Heart right ventricle (tissue), 16 donors: ENCODE measurements at regions not wholly inside any gene's neighbourhood (a gene's known extent, or its start where the extent isn't known, plus 50 kb on each side); places are given as distances from the start of the nearest gene placed in this dataset.

ENCODE experiments used
- ATAC-seq, 8 donors: fragments of 200-7000 bp; cut with Tn5 transposase; one replicate each; pipeline ENCODE4 v1.9.1; 2020; ENCODE audit warnings: mild to moderate bottlenecking in 8 of 8, moderate library complexity in 8 of 8, moderate number of reproducible peaks in 1 of 8
- DNase-seq, 2 donors: peaks; one replicate each; pipeline ENCODE4 v3.0.0-alpha.2; 2020
- H3K27ac ChIP-seq, 10 donors: fragments of 200-600 bp; sonication (generic) in 2 of 10; one replicate each; pipeline versions ENCODE4 v1.5.0 to v1.8.0; 2020 to 2022; ENCODE audit warnings: mild to moderate bottlenecking in 3 of 10
- H3K27me3 ChIP-seq, 7 donors: fragments of 200-600 bp; one replicate each; pipeline ENCODE4 v1.8.0; 2021 to 2022; ENCODE audit warnings: mild to moderate bottlenecking in 2 of 7
- H3K36me3 ChIP-seq, 9 donors: fragments of 200-600 bp; sonication (generic) in 1 of 9; one replicate each; pipeline versions ENCODE4 v1.5.0 to v1.8.0; 2020 to 2022; ENCODE audit warnings: mild to moderate bottlenecking in 2 of 9
- H3K4me1 ChIP-seq, 9 donors: fragments of 200-600 bp; sonication (generic) in 1 of 9; one replicate each; pipeline versions ENCODE4 v1.5.0 to v1.8.0; 2020 to 2022; ENCODE audit warnings: mild to moderate bottlenecking in 4 of 9
- H3K4me3 ChIP-seq, 10 donors: fragments of 200-600 bp; sonication (generic) in 2 of 10; one replicate each; pipeline versions ENCODE4 v1.5.0 to v1.8.0; 2020 to 2022; ENCODE audit warnings: mild to moderate bottlenecking in 7 of 10, moderate library complexity in 2 of 10
- H3K9me3 ChIP-seq, 11 donors: fragments of 200-600 bp in 10 of 11; sonication (generic) in 2 of 11; one replicate each; pipeline versions ENCODE4 v1.5.0 to v1.8.0; 2013 to 2022; ENCODE audit warnings: mild to moderate bottlenecking in 2 of 11, control low read depth in 1 of 11, moderate library complexity in 1 of 11
- CTCF ChIP-seq, 9 donors: fragments of 200-600 bp; sonication (generic) in 2 of 9; IDR thresholded peaks; one replicate each; pipeline versions ENCODE4 v1.5.0 to v1.8.0; 2021 to 2022; ENCODE audit warnings: antibody characterized with exemption in 9 of 9, mild to moderate bottlenecking in 5 of 9, moderate library complexity in 1 of 9
- WGBS, 2 donors: extraction: QIAGEN DNeasy Blood & Tissue Kit; methylation state at CpG; one replicate each; pipeline ENCODE4 v1.1.7; 2013; ENCODE audit warnings: inconsistent platforms in 1 of 2; 5-methylcytosine and 5-hydroxymethylcytosine counted together
- intact Hi-C, 10 donors: fragments of 100-400 bp; cut with DNase I; formaldehyde crosslinking; loops; one replicate each; pipeline versions ENCODE4 v1.11.1 to v1.14.2; 2022
- donor health status: Arrhythmogenic right ventricular cardiomyopathy.
- donor health status: ischemic (EF 13 %, LVEDD 7.1; RV severe dilation, severe dysfunction).
- donor health status: healthy with polysubstance abuse.
- donor health status: DM: no; HTN: yes; CAD: no.
- donor health status: DM: no; HTN: no; CAD: no.
- donor health status: ischemic (EF 25% LVEDD 6.9; RV normal size, moderate dysfunction).
- donor health status: ischemic (EF 25% LVEDD 5.7; RV mildly dilated, moderate dysfunction).
- donor health status: healthy.
- donor health status: DM: yes; HTN: yes; CAD: no.
- donor health status: Ischemic cardiomyopathy.
- donor health status: ischemic (EF 35%, LVEDD 5.7; RV mildly dilated, moderate dysfunction).
- donor health status: nonischemic (EF 11% LVEDD 7.7; RV severe dilation, severe dysfunction).
- donor health status: DM: yes; HTN: yes; CAD: no.
- donor health status: PGD.
- donor health status: ischemic (EF 29% LVEDD 5.4; RV normal size, mild dysfunction).
- donor health status: nonischemic (EF 23%, LVEDD 6.1; RV moderate dilation, normal function).

- TF ChIP-seq CTCF (IDR thresholded peaks at IDR 0.05): no peak
- intact Hi-C loops: no loop called here
Observed at GRCh38 chr5:135106136-135106535, 72.1 kb upstream of the PITX1 start.

GRCh38 chr5:135105105-135105484 lies 71.1 kb upstream of the PITX1 start:
- no peak overlapping the region for H3K27ac ChIP-seq
- WGBS, 2 donors: 88 to 90% methylated on average over 3 of the region's 3 CpGs
- no peaks in the 10 kb centered on the region for H3K9me3 ChIP-seq
- no peak overlapping the region for H3K4me3 ChIP-seq
- no peaks in the 10 kb centered on the region for H3K36me3 ChIP-seq
- TF ChIP-seq CTCF (IDR thresholded peaks at IDR 0.05): no peak
- ATAC-seq (peak in 1 of 8 donors; percentile 25), DNase-seq (no peak)
- peaks cover 0 to 4% (median 0%) of the 10 kb centered on the region in 9 donors for H3K4me1 ChIP-seq
- peaks cover 0 to 34% (median 11%) of the 10 kb centered on the region in 7 donors for H3K27me3 ChIP-seq
- intact Hi-C loops: no loop called here

More at GRCh38 chr5:135106136-135106535, 72.1 kb upstream of the PITX1 start:
- Histone ChIP-seq H3K4me3 (no peak overlapping the region), H3K27me3 (peaks cover 0 to 39% (median 11%) of the 10 kb centered on the region in 7 donors), H3K27ac (no peak overlapping the region), H3K9me3 (no peaks in the 10 kb centered on the region), H3K36me3 (no peaks in the 10 kb centered on the region), H3K4me1 (peaks cover 0 to 4% (median 0%) of the 10 kb centered on the region in 9 donors)
- ATAC-seq (no peak), DNase-seq (no peak)
- WGBS, 2 donors: 79 to 84% methylated on average over 3 of the region's 3 CpGs

GRCh38 chr5:135103575-135103853 lies 69.5 kb upstream of the PITX1 start:
- no peak overlapping the region for H3K27ac ChIP-seq
- H3K9me3 ChIP-seq: no peaks in the 10 kb centered on the region
- no peak overlapping the region for H3K4me3 ChIP-seq
- DNase-seq (no peak), ATAC-seq (no peak)
- peaks cover 0 to 47% (median 11%) of the 10 kb centered on the region in 7 donors for H3K27me3 ChIP-seq
- WGBS, 2 donors: 69 to 75% methylated on average over 7 of the region's 7 CpGs
- intact Hi-C loops: no loop called here
- no peak for TF ChIP-seq CTCF (IDR thresholded peaks at IDR 0.05)
- peaks cover 0 to 4% (median 0%) of the 10 kb centered on the region in 9 donors for H3K4me1 ChIP-seq
- no peaks in the 10 kb centered on the region for H3K36me3 ChIP-seq

- DNase-seq: no peak
- intact Hi-C loops: no loop called here
- H3K27ac ChIP-seq: no peak overlapping the region
- peaks cover 0 to 4% (median 0%) of the 10 kb centered on the region in 9 donors for H3K4me1 ChIP-seq
- WGBS, 2 donors: 57 to 66% methylated on average over 7 of the region's 7 CpGs
- no peaks in the 10 kb centered on the region for H3K36me3 ChIP-seq
- H3K4me3 ChIP-seq: no peak overlapping the region
- no peak for ATAC-seq
- H3K27me3 ChIP-seq: peaks cover 0 to 51% (median 11%) of the 10 kb centered on the region in 7 donors
- no peak for TF ChIP-seq CTCF (IDR thresholded peaks at IDR 0.05)
- H3K9me3 ChIP-seq: no peaks in the 10 kb centered on the region
Observed at GRCh38 chr5:135102716-135103574, 68.9 kb upstream of the PITX1 start.
